IMR-90 (cell line): ENCODE measurements at regions not wholly inside any gene's neighbourhood (a gene's known extent, or its start where the extent isn't known, plus 50 kb on each side); places are given as distances from the start of the nearest gene placed in this dataset.

Source experiments
- ATAC-seq: fragments of 200-7000 bp; cut with Tn5 transposase; 2 replicates; pipeline ENCODE4 v1.9.1; 2020; ENCODE audit warnings: low read depth, mild to moderate bottlenecking, moderate library complexity
- BruUV-seq: library from RNA; stranded (reverse); fragments of 400-500 nt; replicated peaks from 2 replicates; lab custom pipeline; 2021; lab: Mats Ljungman, UMichigan
- CTCF ChIA-PET: fragments of 300-600 bp; formaldehyde crosslinking; extraction: SDS; loops from one replicate; lab custom pipeline; 2021; ENCODE audit warnings: antibody characterized with exemption; lab: Yijun Ruan, JAX
- POLR2A ChIA-PET: fragments of 300-600 bp; sonication (Branson Sonifier 250); formaldehyde crosslinking; loops from one replicate; lab custom pipeline; 2022; ENCODE audit warnings: antibody characterized with exemption; ENCODE audit not compliant: unreplicated experiment; lab: Charles Lee
- DNase-seq: peaks from one replicate; pipeline ENCODE4 v3.0.0; 2013
- H2AFZ ChIP-seq: replicated peaks from 2 replicates; pipeline ENCODE3; 2013; ENCODE audit warnings: low read length, mild to moderate bottlenecking; ENCODE audit not compliant: poor library complexity
- H2AK5ac ChIP-seq: 2 replicates; pipeline ENCODE4 v1.6.1; 2013; ENCODE audit warnings: low read depth, low read length, inconsistent platforms
- H2AK9ac ChIP-seq: replicated peaks from 2 replicates; pipeline ENCODE3; 2013; ENCODE audit warnings: mild to moderate bottlenecking, low read depth, low read length, moderate library complexity; ENCODE audit not compliant: poor library complexity
- H2BK120ac ChIP-seq: 2 replicates; pipeline ENCODE4 v1.6.1; 2013; ENCODE audit warnings: low read depth, low read length, inconsistent platforms
- H2BK15ac ChIP-seq: 3 replicates; pipeline ENCODE4 v1.6.1; 2013; ENCODE audit warnings: low read depth, low read length, inconsistent platforms
- H2BK20ac ChIP-seq: 2 replicates; pipeline ENCODE4 v1.6.1; 2013; ENCODE audit warnings: low read depth, mild to moderate bottlenecking, inconsistent platforms, low read length, moderate library complexity
- H2BK5ac ChIP-seq: 2 replicates; pipeline ENCODE4 v1.6.1; 2013; ENCODE audit warnings: mild to moderate bottlenecking, low read depth, low read length, inconsistent platforms; ENCODE audit not compliant: poor library complexity, severe bottlenecking
- H3K14ac ChIP-seq: replicated peaks from 2 replicates; pipeline ENCODE4 v1.6.1; 2013; ENCODE audit warnings: low read depth, low read length, inconsistent platforms
- H3K18ac ChIP-seq: 2 replicates; pipeline ENCODE4 v1.6.1; 2013; ENCODE audit warnings: low read depth, low read length, control low read depth
- H3K23ac ChIP-seq: 2 replicates; pipeline ENCODE4 v1.6.1; 2013; ENCODE audit warnings: low read depth, low read length, inconsistent platforms
- H3K27ac ChIP-seq: 2 replicates; pipeline ENCODE4 v1.5.1; 2013; ENCODE audit warnings: mild to moderate bottlenecking, control low read depth, low read length; ENCODE audit not compliant: insufficient read depth
- H3K27me3 ChIP-seq: 2 replicates; pipeline ENCODE4 v1.6.1; 2013; ENCODE audit warnings: low read length; ENCODE audit not compliant: control insufficient read depth, insufficient read depth
- H3K36me3 ChIP-seq: 2 replicates; pipeline ENCODE4 v1.6.1; 2013; ENCODE audit warnings: low read length, mixed read lengths; ENCODE audit not compliant: control insufficient read depth, insufficient read depth
- H3K4ac ChIP-seq: 2 replicates; pipeline ENCODE4 v1.6.1; 2013; ENCODE audit warnings: low read depth, low read length, inconsistent platforms
- H3K4me1 ChIP-seq: 2 replicates; pipeline ENCODE4 v1.6.1; 2013; ENCODE audit warnings: low read length, mixed read lengths; ENCODE audit not compliant: control insufficient read depth, insufficient read depth
- H3K4me2 ChIP-seq: 2 replicates; pipeline ENCODE4 v1.6.1; 2013; ENCODE audit warnings: low read depth, mild to moderate bottlenecking, control low read depth, low read length, moderate library complexity
- H3K4me3 ChIP-seq: 2 replicates; pipeline ENCODE4 v1.5.1; 2013; ENCODE audit warnings: low read depth, mild to moderate bottlenecking, control low read depth, low read length, moderate library complexity; ENCODE audit not compliant: insufficient read depth
- H3K56ac ChIP-seq: 2 replicates; pipeline ENCODE4 v1.6.1; 2013; ENCODE audit warnings: low read length, inconsistent platforms; ENCODE audit not compliant: insufficient read depth; ENCODE audit errors: extremely low read depth
- H3K79me1 ChIP-seq, 2 experiments: 2 replicates each; pipeline ENCODE4 v1.6.1; 2013; ENCODE audit warnings: low read length in 2 of 2, inconsistent platforms in 1 of 2, low read depth in 1 of 2
- H3K9ac ChIP-seq: 2 replicates; pipeline ENCODE4 v1.6.1; 2013; ENCODE audit warnings: low read depth, low read length, control low read depth
- H3K9me1 ChIP-seq: 2 replicates; pipeline ENCODE4 v1.6.1; 2013; ENCODE audit warnings: low read length, inconsistent platforms; ENCODE audit not compliant: insufficient read depth
- H3K9me3 ChIP-seq: 2 replicates; pipeline ENCODE4 v1.6.1; 2013; ENCODE audit warnings: low read length; ENCODE audit not compliant: control insufficient read depth, insufficient read depth
- H4K20me1 ChIP-seq: 2 replicates; pipeline ENCODE4 v1.6.1; 2013; ENCODE audit warnings: low read length, inconsistent platforms; ENCODE audit not compliant: insufficient read depth
- H4K5ac ChIP-seq: 2 replicates; pipeline ENCODE4 v1.6.1; 2013; ENCODE audit warnings: mild to moderate bottlenecking, low read depth, low read length, control low read depth
- H4K8ac ChIP-seq, 2 experiments: 2 replicates each; pipeline ENCODE4 v1.6.1; 2013; ENCODE audit warnings: low read depth in 2 of 2, low read length in 2 of 2, control low read depth in 1 of 2, inconsistent platforms in 1 of 2
- H4K91ac ChIP-seq: 2 replicates; pipeline ENCODE4 v1.6.1; 2013; ENCODE audit warnings: low read depth, low read length, inconsistent platforms; ENCODE audit not compliant: insufficient read depth
- BHLHE40 ChIP-seq: fragments of 150-350 bp; IDR thresholded peaks from 2 replicates; pipeline ENCODE4 v1.6.1; 2016; ENCODE audit warnings: mild to moderate bottlenecking, low read depth, low read length
- CEBPB ChIP-seq: IDR thresholded peaks from 2 replicates; pipeline ENCODE4 v1.6.1; 2012; ENCODE audit warnings: low read depth, low read length, improper control_type of control experiment
- CHD1 ChIP-seq: IDR thresholded peaks from 2 replicates; pipeline ENCODE4 v1.6.1; 2012; ENCODE audit warnings: low read depth, low read length, improper control_type of control experiment
- FOS ChIP-seq: fragments of 150-350 bp; IDR thresholded peaks from 2 replicates; pipeline ENCODE4 v1.6.1; 2016; ENCODE audit warnings: low read depth, low read length
- NFE2L2 ChIP-seq: fragments of 150-350 bp; IDR thresholded peaks from 2 replicates; pipeline ENCODE4 v1.6.1; 2016; ENCODE audit warnings: low read depth, mild to moderate bottlenecking, low read length
- POLR2A ChIP-seq: IDR thresholded peaks from 2 replicates; pipeline ENCODE4 v1.6.1; 2012; ENCODE audit warnings: mild to moderate bottlenecking, low read depth, low read length
- RAD21 ChIP-seq: IDR thresholded peaks from 2 replicates; pipeline ENCODE4 v1.6.1; 2012; ENCODE audit warnings: low read length, improper control_type of control experiment
- RFX5 ChIP-seq: IDR thresholded peaks from 2 replicates; pipeline ENCODE4 v1.8.0; 2012; ENCODE audit warnings: low read depth, mild to moderate bottlenecking, low read length, moderate library complexity
- SMC3 ChIP-seq: fragments of 150-350 bp; IDR thresholded peaks from 2 replicates; pipeline ENCODE4 v1.6.1; 2016; ENCODE audit warnings: low read depth, mild to moderate bottlenecking, antibody characterized with exemption, low read length, moderate library complexity
- WGBS, 2 experiments: methylation state at CpG; one replicate each; pipeline versions ENCODE4 v1.1.5 to v1.1.7; 2013; ENCODE audit warnings: missing lambda C conversion rate in 2 of 2; ENCODE audit not compliant: insufficient read length in 1 of 2; ENCODE audit errors: extremely low coverage in 2 of 2; 5-methylcytosine and 5-hydroxymethylcytosine counted together
- dilution Hi-C: fragments of 300-500 bp; cut with HindIII; formaldehyde crosslinking; loops from one replicate; pipeline ENCODE4 v1.14.3; 2018; ENCODE audit warnings: low sequenced_read_pairs; ENCODE audit not compliant: unreplicated experiment
- in situ Hi-C: fragments of 300-500 bp; cut with MboI; formaldehyde crosslinking; loops from 3 replicates; pipeline ENCODE4 v1.14.3; 2019; ENCODE audit warnings: low sequenced_read_pairs, inconsistent platforms, mixed read lengths
- intact Hi-C: fragments of 100-400 bp; cut with micrococcal nuclease; formaldehyde crosslinking; loops from 2 replicates; pipeline ENCODE4 v1.10.0; 2022
- TF ChIP-seq, protein P1 (sequence below): fragments of 150-350 bp; IDR thresholded peaks from 2 replicates; pipeline ENCODE4 v1.6.1; 2017; ENCODE audit warnings: mild to moderate bottlenecking, antibody characterized with exemption, low read length, low read depth
- TF ChIP-seq, protein P2 (sequence below): fragments of 150-350 bp; IDR thresholded peaks from 2 replicates; pipeline ENCODE4 v1.6.1; 2016; ENCODE audit warnings: low read depth, mild to moderate bottlenecking, low read length, moderate library complexity, borderline replicate concordance

DNA sequence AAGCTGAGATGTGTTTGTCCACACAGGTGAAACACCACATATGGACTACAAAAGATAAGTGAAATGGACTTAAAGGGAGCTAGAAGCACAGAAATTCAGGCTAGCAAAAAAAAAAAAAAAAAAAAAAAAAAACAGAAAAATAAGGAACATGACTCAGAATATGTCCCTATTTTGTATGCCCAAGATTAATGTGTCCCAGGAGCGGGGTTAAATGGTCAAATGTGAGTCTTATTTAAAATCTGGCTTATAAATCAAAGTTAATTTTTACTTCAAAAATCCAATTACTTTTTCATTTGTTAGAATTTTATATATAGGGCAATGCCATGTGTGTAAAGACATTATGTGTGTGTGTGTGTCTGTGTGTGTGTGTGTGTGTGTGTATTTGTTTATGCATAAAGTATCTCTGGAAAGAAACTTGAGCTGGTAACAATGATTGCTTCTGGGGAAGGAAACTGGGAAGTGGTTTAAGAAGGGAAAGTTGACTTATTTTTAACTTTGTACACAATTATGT lies 986.5 kb downstream of the ROBO2 start:
- H4K20me1 ChIP-seq, result no peaks in the 10 kb centered on the region
- H3K14ac ChIP-seq, result no peak overlapping the region
- DNase-seq, result no peak
- H3K79me1 ChIP-seq, result no peaks in the 10 kb centered on the region
- no peak overlapping the region for H3K23ac ChIP-seq
- TF ChIP-seq FOS, result no peak
- TF ChIP-seq RAD21, result no peak
- TF ChIP-seq CHD1, result no peak
- TF ChIP-seq, protein P1, sequence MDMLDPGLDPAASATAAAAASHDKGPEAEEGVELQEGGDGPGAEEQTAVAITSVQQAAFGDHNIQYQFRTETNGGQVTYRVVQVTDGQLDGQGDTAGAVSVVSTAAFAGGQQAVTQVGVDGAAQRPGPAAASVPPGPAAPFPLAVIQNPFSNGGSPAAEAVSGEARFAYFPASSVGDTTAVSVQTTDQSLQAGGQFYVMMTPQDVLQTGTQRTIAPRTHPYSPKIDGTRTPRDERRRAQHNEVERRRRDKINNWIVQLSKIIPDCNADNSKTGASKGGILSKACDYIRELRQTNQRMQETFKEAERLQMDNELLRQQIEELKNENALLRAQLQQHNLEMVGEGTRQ, result no peak
- TF ChIP-seq POLR2A, result no peak
- no peak for TF ChIP-seq RFX5
- TF ChIP-seq NFE2L2, result no peak
- no peak for TF ChIP-seq CEBPB
- TF ChIP-seq BHLHE40, result no peak
- no peak for TF ChIP-seq SMC3
- TF ChIP-seq, protein P2, sequence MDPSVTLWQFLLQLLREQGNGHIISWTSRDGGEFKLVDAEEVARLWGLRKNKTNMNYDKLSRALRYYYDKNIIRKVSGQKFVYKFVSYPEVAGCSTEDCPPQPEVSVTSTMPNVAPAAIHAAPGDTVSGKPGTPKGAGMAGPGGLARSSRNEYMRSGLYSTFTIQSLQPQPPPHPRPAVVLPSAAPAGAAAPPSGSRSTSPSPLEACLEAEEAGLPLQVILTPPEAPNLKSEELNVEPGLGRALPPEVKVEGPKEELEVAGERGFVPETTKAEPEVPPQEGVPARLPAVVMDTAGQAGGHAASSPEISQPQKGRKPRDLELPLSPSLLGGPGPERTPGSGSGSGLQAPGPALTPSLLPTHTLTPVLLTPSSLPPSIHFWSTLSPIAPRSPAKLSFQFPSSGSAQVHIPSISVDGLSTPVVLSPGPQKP, result no peak
- in situ Hi-C loops, result no loop called here
- H2AK5ac ChIP-seq, result no peak overlapping the region
- no peak overlapping the region for H3K27ac ChIP-seq
- no peak overlapping the region for H3K4me3 ChIP-seq
- no peak overlapping the region for H3K18ac ChIP-seq
- no peak overlapping the region for H4K5ac ChIP-seq
- POLR2A ChIA-PET, result no interaction called here
- H4K8ac ChIP-seq, result no peak overlapping the region
- H3K9me3 ChIP-seq, result no peaks in the 10 kb centered on the region; the same call in 1 of the 2 replicates
- H3K27me3 ChIP-seq, result no peaks in the 10 kb centered on the region
- no CpG with 5 or more reads among the region's 1 CpG for WGBS, 2 experiments
- H3K9me1 ChIP-seq, result no peaks in the 10 kb centered on the region
- no peak overlapping the region for H3K56ac ChIP-seq
- dilution Hi-C loops, result no loop called here
- H3K4me1 ChIP-seq, result no peaks in the 10 kb centered on the region
- no peak overlapping the region for H2BK20ac ChIP-seq
- no peak overlapping the region for H2BK5ac ChIP-seq
- no peak overlapping the region for H3K4ac ChIP-seq
- no peak overlapping the region for H2BK120ac ChIP-seq
- ATAC-seq, result no peak
- no peak overlapping the region for H2BK15ac ChIP-seq
- intact Hi-C loops, result no loop called here
- H3K36me3 ChIP-seq, result no peaks in the 10 kb centered on the region
- no peak overlapping the region for H2AK9ac ChIP-seq
- H3K9ac ChIP-seq, result no peak overlapping the region
- no peak overlapping the region for H3K4me2 ChIP-seq
- CTCF ChIA-PET, result no interaction called here
- H4K91ac ChIP-seq, result no peak overlapping the region
- no TSS peak for BruUV-seq
- no peak overlapping the region for H2AFZ ChIP-seq
